Stomach (tissue), 4 donors: ENCODE measurements at regions not wholly inside any gene's neighbourhood (a gene's known extent, or its start where the extent isn't known, plus 50 kb on each side); places are given as distances from the start of the nearest gene placed in this dataset.

Experiments used
- POLR2A ChIP-seq, 4 donors: fragments of 450-650 bp; IDR thresholded peaks; one replicate each; pipeline ENCODE4 v1.6.1; 2016; ENCODE audit warnings: antibody characterized with exemption in 4 of 4, control low read depth in 2 of 4, mild to moderate bottlenecking in 1 of 4, moderate library complexity in 1 of 4
- TF ChIP-seq, protein P1 (sequence below), 7 experiments: fragments of 450-650 bp in 4 of 7; fragments of 200-600 bp in 3 of 7; sonication (generic) in 3 of 7; IDR thresholded peaks; one replicate each; pipeline ENCODE4 v1.5.1; 2016 to 2019; ENCODE audit warnings: antibody characterized with exemption in 7 of 7, control low read depth in 2 of 7, mild to moderate bottlenecking in 1 of 7

DNA sequence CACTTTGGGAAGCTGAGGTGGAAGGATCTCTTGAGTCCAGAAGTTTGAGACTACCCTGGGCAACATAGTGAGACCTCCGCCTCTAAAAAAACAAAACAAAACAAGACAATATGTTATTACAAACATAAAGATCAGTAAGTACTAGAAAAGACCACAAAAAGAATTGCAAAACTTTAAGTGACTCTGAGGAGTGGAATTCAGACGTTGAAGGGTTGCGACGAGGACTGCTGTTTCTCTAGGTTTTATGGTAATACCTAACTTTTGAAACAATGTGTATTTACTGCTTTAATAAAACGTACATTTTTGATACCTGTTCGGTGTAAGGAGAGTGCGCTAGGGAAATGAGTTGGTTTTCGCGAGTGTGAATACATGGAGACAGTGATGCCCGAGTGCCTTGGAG, 250.4 kb downstream of the GATA3 start:
- TF ChIP-seq, protein P1, sequence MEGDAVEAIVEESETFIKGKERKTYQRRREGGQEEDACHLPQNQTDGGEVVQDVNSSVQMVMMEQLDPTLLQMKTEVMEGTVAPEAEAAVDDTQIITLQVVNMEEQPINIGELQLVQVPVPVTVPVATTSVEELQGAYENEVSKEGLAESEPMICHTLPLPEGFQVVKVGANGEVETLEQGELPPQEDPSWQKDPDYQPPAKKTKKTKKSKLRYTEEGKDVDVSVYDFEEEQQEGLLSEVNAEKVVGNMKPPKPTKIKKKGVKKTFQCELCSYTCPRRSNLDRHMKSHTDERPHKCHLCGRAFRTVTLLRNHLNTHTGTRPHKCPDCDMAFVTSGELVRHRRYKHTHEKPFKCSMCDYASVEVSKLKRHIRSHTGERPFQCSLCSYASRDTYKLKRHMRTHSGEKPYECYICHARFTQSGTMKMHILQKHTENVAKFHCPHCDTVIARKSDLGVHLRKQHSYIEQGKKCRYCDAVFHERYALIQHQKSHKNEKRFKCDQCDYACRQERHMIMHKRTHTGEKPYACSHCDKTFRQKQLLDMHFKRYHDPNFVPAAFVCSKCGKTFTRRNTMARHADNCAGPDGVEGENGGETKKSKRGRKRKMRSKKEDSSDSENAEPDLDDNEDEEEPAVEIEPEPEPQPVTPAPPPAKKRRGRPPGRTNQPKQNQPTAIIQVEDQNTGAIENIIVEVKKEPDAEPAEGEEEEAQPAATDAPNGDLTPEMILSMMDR (IDR thresholded peaks at IDR 0.05), result no peak
- TF ChIP-seq POLR2A (IDR thresholded peaks at IDR 0.05), result no peak
